ENCODE measurements at regions not wholly inside any gene's neighbourhood (a gene's known extent, or its start where the extent isn't known, plus 50 kb on each side); places are given as distances from the start of the nearest gene placed in this dataset.

- no peak for TF ChIP-seq POLR2AphosphoS5 (IDR thresholded peaks at IDR 0.05; ENCODE audit: borderline replicate concordance, low read depth, low read length)
- no peak for TF ChIP-seq EZH2 (IDR thresholded peaks at IDR 0.05)
- no peak for TF ChIP-seq FOXP2 (optimal IDR thresholded peaks at IDR 0.05; ENCODE audit: control extremely low read depth, extremely low read length, insufficient read depth)
Observed at GRCh38 chr16:52874042-52874441, 178.7 kb downstream of the CHD9NB start.
